H1 (cell line): ENCODE measurements at regions not wholly inside any gene's neighbourhood (a gene's known extent, or its start where the extent isn't known, plus 50 kb on each side); places are given as distances from the start of the nearest gene placed in this dataset.

Source experiments
- CTCF ChIA-PET: fragments of 300-600 bp; sonication (Branson Sonifier 250); formaldehyde crosslinking; loops from one replicate; lab custom pipeline; 2021; ENCODE audit not compliant: partially characterized antibody; lab: Charles Lee
- POLR2A ChIA-PET: fragments of 300-600 bp; sonication (Branson Sonifier 250); formaldehyde crosslinking; loops from one replicate; lab custom pipeline; 2021; ENCODE audit warnings: inconsistent platforms; ENCODE audit not compliant: partially characterized antibody; lab: Charles Lee
- DNase-seq, 2 experiments: peaks; one replicate each; pipeline versions ENCODE4 v3.0.0 to v3.0.0-alpha.2; 2010 to 2022; ENCODE audit warnings: low spot score in 2 of 2, low read depth in 1 of 2, mixed read lengths in 1 of 2
- FAIRE-seq: peaks from 2 replicates; lab custom pipeline; 2011; peaks lifted over from hg19 to GRCh38; lab: Jason Lieb, UNC
- H2AFZ ChIP-seq: 2 replicates; pipeline ENCODE4 v1.8.1; 2012; ENCODE audit warnings: low read length, inconsistent platforms
- H2AK5ac ChIP-seq: 2 replicates; pipeline ENCODE4 v1.6.1; 2013; ENCODE audit warnings: low read depth, low read length
- H2BK120ac ChIP-seq: replicated peaks from 2 replicates; pipeline ENCODE3; 2013; ENCODE audit warnings: low read depth, low read length, inconsistent platforms
- H2BK12ac ChIP-seq: 2 replicates; pipeline ENCODE4 v1.6.1; 2013; ENCODE audit warnings: low read depth, low read length
- H2BK15ac ChIP-seq: 2 replicates; pipeline ENCODE4 v1.6.1; 2013; ENCODE audit warnings: low read length
- H2BK20ac ChIP-seq: 2 replicates; pipeline ENCODE4 v1.6.1; 2013; ENCODE audit warnings: low read length
- H2BK5ac ChIP-seq: 2 replicates; pipeline ENCODE4 v1.6.1; 2013; ENCODE audit warnings: low read depth, low read length
- H3K14ac ChIP-seq: 2 replicates; pipeline ENCODE4 v1.6.1; 2013; ENCODE audit warnings: inconsistent platforms; ENCODE audit not compliant: insufficient read length
- H3K18ac ChIP-seq: 2 replicates; pipeline ENCODE4 v1.6.1; 2013; ENCODE audit warnings: low read length; ENCODE audit errors: extremely low read depth
- H3K23ac ChIP-seq: 2 replicates; pipeline ENCODE4 v1.6.1; 2013; ENCODE audit warnings: inconsistent platforms; ENCODE audit not compliant: insufficient read length
- H3K23me2 ChIP-seq: 2 replicates; pipeline ENCODE4 v1.6.1; 2013; ENCODE audit warnings: low read depth, low read length
- H3K27ac ChIP-seq: 2 replicates; pipeline ENCODE4 v1.6.1; 2011; ENCODE audit warnings: low read depth, low read length, inconsistent platforms
- H3K27me3 ChIP-seq, 4 experiments: replicated peaks in 1 of 4; 1 replicate in 1 of 4; 2 replicates in 3 of 4; pipeline versions ENCODE4 v1.6.1 to v1.8.1; 2011 to 2013; ENCODE audit warnings: low read length in 3 of 4, mild to moderate bottlenecking in 3 of 4, inconsistent platforms in 2 of 4, mixed read lengths in 2 of 4, moderate library complexity in 1 of 4; ENCODE audit not compliant: control insufficient read depth in 3 of 4, insufficient read depth in 3 of 4; ENCODE audit errors: extremely low read depth in 1 of 4
- H3K36me3 ChIP-seq, 4 experiments: 2 replicates each; pipeline versions ENCODE4 v1.6.1 to v1.8.1; 2011 to 2013; ENCODE audit warnings: mild to moderate bottlenecking in 4 of 4, low read length in 3 of 4, moderate library complexity in 2 of 4, control low read depth in 1 of 4, inconsistent platforms in 1 of 4; ENCODE audit not compliant: insufficient read depth in 4 of 4, control insufficient read depth in 2 of 4
- H3K4ac ChIP-seq: replicated peaks from 2 replicates; pipeline ENCODE3; 2013; ENCODE audit warnings: low read length, low read depth, mixed read lengths, inconsistent platforms; ENCODE audit not compliant: insufficient read length
- H3K4me1 ChIP-seq, 4 experiments: replicated peaks in 1 of 4; 1 replicate in 1 of 4; 2 replicates in 3 of 4; pipeline versions ENCODE4 v1.6.1 to v1.8.1; 2011 to 2013; ENCODE audit warnings: low read length in 3 of 4, inconsistent platforms in 2 of 4, mixed read lengths in 1 of 4; ENCODE audit not compliant: insufficient read depth in 4 of 4, control insufficient read depth in 3 of 4
- H3K4me2 ChIP-seq, 2 experiments: 2 replicates each; pipeline versions ENCODE4 v1.6.1 to v1.8.1; 2011 to 2013; ENCODE audit warnings: low read depth in 2 of 2, low read length in 2 of 2, control low read depth in 1 of 2, inconsistent platforms in 1 of 2, mild to moderate bottlenecking in 1 of 2; ENCODE audit not compliant: insufficient read depth in 1 of 2
- H3K4me3 ChIP-seq, 4 experiments: fragments of 200-600, 300-600 bp in 1 of 4; sonication (generic), shearing (Covaris generic), sonication (Bioruptor Twin) in 1 of 4; 2 replicates each; pipeline versions ENCODE4 v1.5.1 to v1.8.1; 2011 to 2016; ENCODE audit warnings: low read length in 4 of 4, low read depth in 3 of 4, control low read depth in 2 of 4, inconsistent platforms in 2 of 4, mild to moderate bottlenecking in 2 of 4, mixed read lengths in 1 of 4, moderate library complexity in 1 of 4; ENCODE audit not compliant: insufficient read depth in 2 of 4; ENCODE audit errors: extremely low read depth in 1 of 4
- H3K56ac ChIP-seq: replicated peaks from 2 replicates; pipeline ENCODE3; 2013; ENCODE audit warnings: low read depth, mild to moderate bottlenecking, mixed read lengths, low read length, inconsistent platforms; ENCODE audit not compliant: insufficient read length
- H3K79me1 ChIP-seq: 2 replicates; pipeline ENCODE4 v1.6.1; 2013; ENCODE audit warnings: low read depth, low read length, control low read depth
- H3K79me2 ChIP-seq, 2 experiments: 2 replicates each; pipeline versions ENCODE4 v1.6.1 to v1.8.1; 2012 to 2013; ENCODE audit warnings: low read length in 2 of 2, mild to moderate bottlenecking in 2 of 2, inconsistent platforms in 1 of 2; ENCODE audit not compliant: insufficient read depth in 2 of 2, control insufficient read depth in 1 of 2
- H3K9ac ChIP-seq, 4 experiments: replicated peaks in 1 of 4; 1 replicate in 1 of 4; 2 replicates in 3 of 4; pipeline versions ENCODE4 v1.6.1 to v1.8.1; 2011 to 2013; ENCODE audit warnings: low read depth in 3 of 4, low read length in 3 of 4, control low read depth in 2 of 4, mild to moderate bottlenecking in 2 of 4, moderate library complexity in 2 of 4, inconsistent platforms in 1 of 4; ENCODE audit errors: extremely low read depth in 1 of 4
- H3K9me3 ChIP-seq, 2 experiments: 2 replicates each; pipeline versions ENCODE4 v1.6.1 to v1.8.1; 2012 to 2013; ENCODE audit warnings: mild to moderate bottlenecking in 2 of 2, moderate library complexity in 2 of 2, control low read depth in 1 of 2, inconsistent platforms in 1 of 2, low read depth in 1 of 2, low read length in 1 of 2, mixed read lengths in 1 of 2; ENCODE audit not compliant: insufficient read depth in 2 of 2
- H4K20me1 ChIP-seq, 2 experiments: replicated peaks in 1 of 2; 2 replicates each; pipeline versions ENCODE3 to v1.8.1; 2011 to 2013; ENCODE audit warnings: inconsistent platforms in 2 of 2, low read length in 2 of 2, mild to moderate bottlenecking in 1 of 2; ENCODE audit not compliant: insufficient read depth in 2 of 2, control insufficient read depth in 1 of 2
- H4K5ac ChIP-seq: 2 replicates; pipeline ENCODE4 v1.6.1; 2013; ENCODE audit warnings: low read length, low read depth, mixed read lengths, inconsistent platforms; ENCODE audit not compliant: insufficient read length
- H4K8ac ChIP-seq: 2 replicates; pipeline ENCODE4 v1.8.0; 2013; ENCODE audit warnings: mild to moderate bottlenecking, moderate library complexity, low read length, inconsistent platforms; ENCODE audit not compliant: insufficient read depth; ENCODE audit errors: extremely low read depth
- H4K91ac ChIP-seq: replicated peaks from 2 replicates; pipeline ENCODE3; 2013; ENCODE audit warnings: low read length, mixed read lengths, inconsistent platforms; ENCODE audit not compliant: insufficient read length
- CBX5 ChIP-seq: fragments of 300-800, 300-1000 bp; sonication (generic); IDR thresholded peaks from 2 replicates; pipeline ENCODE4 v1.7.1; 2016; ENCODE audit warnings: antibody characterized with exemption, low read length, low read depth
- CHD2 ChIP-seq: IDR thresholded peaks from 2 replicates; pipeline ENCODE4 v1.6.1; 2012; ENCODE audit warnings: low read length, improper control_type of control experiment
- EGR1 ChIP-seq: IDR thresholded peaks from 2 replicates; pipeline ENCODE4 v1.6.1; 2011; ENCODE audit warnings: low read depth, low read length, borderline replicate concordance
- RFX5 ChIP-seq: IDR thresholded peaks from 2 replicates; pipeline ENCODE4 v1.6.1; 2011; ENCODE audit warnings: low read depth, low read length, improper control_type of control experiment, borderline replicate concordance
- SAP30 ChIP-seq: fragments of 300-600 bp; sonication (generic); IDR thresholded peaks from 2 replicates; pipeline ENCODE4 v1.7.1; 2012; ENCODE audit warnings: low read length, moderate library complexity, mild to moderate bottlenecking, inconsistent platforms; ENCODE audit not compliant: insufficient read depth, insufficient replicate concordance
- TEAD4 ChIP-seq: IDR thresholded peaks from 2 replicates; pipeline ENCODE4 v1.6.1; 2012; ENCODE audit warnings: low read depth, low read length, inconsistent platforms, mixed read lengths
- WGBS, 2 experiments: shearing (Covaris generic) in 1 of 2; methylation state at CpG; one replicate each; pipeline versions ENCODE4 v1.1.6 to v1.1.7; 2013 to 2015; ENCODE audit warnings: low lambda C conversion rate in 2 of 2, mixed read lengths in 2 of 2, inconsistent platforms in 1 of 2, low coverage in 1 of 2, missing lambda C conversion rate in 1 of 2; ENCODE audit not compliant: insufficient replicate concordance in 2 of 2, insufficient coverage in 1 of 2, insufficient read length in 1 of 2; ENCODE audit errors: extremely low coverage in 1 of 2, missing lambda C conversion rate in 1 of 2; 5-methylcytosine and 5-hydroxymethylcytosine counted together
- TF ChIP-seq, protein P1 (sequence below): IDR thresholded peaks from 2 replicates; pipeline ENCODE4 v1.6.1; 2011; ENCODE audit warnings: low read depth, mild to moderate bottlenecking, low read length; ENCODE audit not compliant: insufficient read depth
- TF ChIP-seq, protein P2 (sequence below): IDR thresholded peaks from 2 replicates; pipeline ENCODE4 v1.6.1; 2011; ENCODE audit warnings: low read length, improper control_type of control experiment

DNA sequence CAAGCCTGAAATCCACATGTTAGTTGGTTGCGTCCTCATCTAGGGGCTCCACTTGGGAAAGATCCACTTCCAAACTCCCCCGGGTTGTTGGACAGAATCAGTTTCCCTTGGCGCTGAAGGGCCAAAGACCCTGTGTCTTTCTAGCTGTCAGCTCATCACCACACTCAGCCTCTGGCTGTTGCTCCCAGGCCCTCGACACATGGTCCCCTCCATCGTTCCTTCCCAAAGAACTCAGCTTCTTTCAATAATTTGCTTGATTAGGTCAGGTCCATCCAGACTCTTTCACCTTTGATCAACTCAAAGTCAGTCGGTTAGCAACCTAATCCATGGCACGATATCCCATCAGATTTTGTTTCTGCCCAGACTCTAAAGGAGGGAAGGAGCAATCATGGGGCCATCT, 254.8 kb upstream of the SULF2 start:
- H3K4ac ChIP-seq = no peak overlapping the region
- H2BK5ac ChIP-seq = no peak overlapping the region
- no peak overlapping the region for H4K5ac ChIP-seq
- H2AK5ac ChIP-seq = no peak overlapping the region
- H3K18ac ChIP-seq = no peak overlapping the region
- no peaks in the 10 kb centered on the region for H3K23me2 ChIP-seq
- no peak overlapping the region for H4K91ac ChIP-seq
- H3K9me3 ChIP-seq = no peaks in the 10 kb centered on the region
- CTCF ChIA-PET = no interaction called here
- H3K27ac ChIP-seq = no peak overlapping the region
- no peak overlapping the region for H3K56ac ChIP-seq
- FAIRE-seq = no peak
- H3K23ac ChIP-seq = no peak overlapping the region
- no peak overlapping the region for H3K9ac ChIP-seq
- no peaks in the 10 kb centered on the region for H3K79me1 ChIP-seq
- no peaks in the 10 kb centered on the region for H3K36me3 ChIP-seq
- H2BK12ac ChIP-seq = no peak overlapping the region
- H4K8ac ChIP-seq = no peak overlapping the region
- POLR2A ChIA-PET = no interaction called here
- WGBS, 2 experiments = 76% methylated on average over 7 of the region's 7 CpGs; no CpG with 5 or more reads in 1 of the 2 experiments
- H3K4me3 ChIP-seq = no peak overlapping the region
- H2BK120ac ChIP-seq = no peak overlapping the region
- no peak overlapping the region for H3K4me2 ChIP-seq
- no peaks in the 10 kb centered on the region for H4K20me1 ChIP-seq
- no peaks in the 10 kb centered on the region for H3K79me2 ChIP-seq
- H2BK20ac ChIP-seq = no peak overlapping the region
- DNase-seq = no peak
- no peak for TF ChIP-seq SAP30
- no peak for TF ChIP-seq RFX5
- TF ChIP-seq TEAD4 = no peak
- TF ChIP-seq, protein P1, sequence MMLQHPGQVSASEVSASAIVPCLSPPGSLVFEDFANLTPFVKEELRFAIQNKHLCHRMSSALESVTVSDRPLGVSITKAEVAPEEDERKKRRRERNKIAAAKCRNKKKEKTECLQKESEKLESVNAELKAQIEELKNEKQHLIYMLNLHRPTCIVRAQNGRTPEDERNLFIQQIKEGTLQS = no peak
- TF ChIP-seq EGR1 = no peak
- TF ChIP-seq, protein P2, sequence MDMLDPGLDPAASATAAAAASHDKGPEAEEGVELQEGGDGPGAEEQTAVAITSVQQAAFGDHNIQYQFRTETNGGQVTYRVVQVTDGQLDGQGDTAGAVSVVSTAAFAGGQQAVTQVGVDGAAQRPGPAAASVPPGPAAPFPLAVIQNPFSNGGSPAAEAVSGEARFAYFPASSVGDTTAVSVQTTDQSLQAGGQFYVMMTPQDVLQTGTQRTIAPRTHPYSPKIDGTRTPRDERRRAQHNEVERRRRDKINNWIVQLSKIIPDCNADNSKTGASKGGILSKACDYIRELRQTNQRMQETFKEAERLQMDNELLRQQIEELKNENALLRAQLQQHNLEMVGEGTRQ = no peak
- TF ChIP-seq CHD2 = no peak
- TF ChIP-seq CBX5 = no peak
- no peak overlapping the region for H2AFZ ChIP-seq
- H3K14ac ChIP-seq = no peak overlapping the region
- H3K27me3 ChIP-seq = no peaks in the 10 kb centered on the region; a peak in 1 of 7 replicates
- H2BK15ac ChIP-seq = no peak overlapping the region
- H3K4me1 ChIP-seq = no peaks in the 10 kb centered on the region
